Hematopoietic multipotent progenitor cell (in vitro differentiated cells): ENCODE measurements at regions not wholly inside any gene's neighbourhood (a gene's known extent, or its start where the extent isn't known, plus 50 kb on each side); places are given as distances from the start of the nearest gene placed in this dataset.

Experiments
- DNase-seq, 3 donors: peaks; one replicate each; pipeline ENCODE4 v3.0.0-alpha.2; 2011 to 2015; ENCODE audit warnings: low read depth in 2 of 3, low spot score in 2 of 3

- no peak for DNase-seq
Measured at GRCh38 chr6:41449399-41450245, 96.6 kb upstream of the FOXP4 start.

DNA sequence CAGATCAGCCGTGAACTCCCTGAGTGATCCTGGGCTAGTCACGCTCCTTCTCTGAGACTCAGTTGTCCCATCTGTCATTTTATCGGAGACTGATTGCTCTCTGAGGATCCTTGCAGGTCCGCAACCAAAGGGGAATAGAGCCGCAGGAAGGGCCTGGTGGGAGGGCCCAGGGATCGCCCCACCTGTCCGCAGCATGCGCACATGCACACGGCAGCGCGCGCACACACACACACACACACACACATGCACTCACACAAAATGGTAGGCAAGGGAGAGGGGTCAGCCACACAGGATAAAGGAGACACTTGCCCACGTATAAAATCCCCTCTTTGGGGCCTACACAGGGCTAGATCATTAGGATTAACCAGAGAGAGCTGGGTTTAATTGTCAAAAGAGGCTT is 95.6 kb upstream of the FOXP4 start:
- DNase-seq: no peak

- no peak for DNase-seq
Measured at GRCh38 chr6:41451039-41451438, 95.1 kb upstream of the FOXP4 start.

GRCh38 chr6:41451515-41452163 is 94.5 kb upstream of the FOXP4 start:
- DNase-seq: no peak

- no peak for DNase-seq
Measured at GRCh38 chr6:41452763-41453162, 93.4 kb upstream of the FOXP4 start.

GRCh38 chr6:41453244-41453643 is 92.9 kb upstream of the FOXP4 start:
- no peak for DNase-seq

DNA sequence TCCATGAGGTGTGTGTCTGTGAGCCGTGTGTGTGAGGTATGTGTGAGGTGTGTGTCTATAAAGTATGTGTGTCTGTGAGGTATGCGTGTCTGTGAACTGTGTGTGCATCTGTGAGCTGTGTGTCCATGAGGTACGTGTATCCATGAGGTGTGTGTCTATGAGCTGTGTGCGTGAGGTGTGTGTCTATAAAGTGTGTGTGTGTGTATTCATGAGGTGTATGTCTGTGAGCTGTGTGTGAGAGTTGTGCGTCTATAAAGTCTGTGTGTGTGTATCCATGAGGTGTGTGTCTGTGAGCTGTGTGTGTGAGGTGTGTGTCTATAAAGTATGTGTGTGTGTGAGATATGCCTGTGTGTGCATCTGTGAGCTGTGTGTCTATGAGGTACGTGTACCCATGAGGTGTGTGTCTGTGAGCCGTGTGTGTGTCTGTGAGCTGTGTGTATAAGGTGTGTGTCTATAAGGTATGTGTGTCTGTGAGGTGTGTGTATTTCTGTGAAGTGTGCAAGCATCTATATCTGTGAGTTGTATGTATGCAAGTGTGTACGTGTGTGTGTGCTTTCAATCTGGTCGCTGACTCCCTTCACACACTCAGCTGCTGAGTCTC is 91.9 kb upstream of the FOXP4 start:
- DNase-seq: no peak

DNA sequence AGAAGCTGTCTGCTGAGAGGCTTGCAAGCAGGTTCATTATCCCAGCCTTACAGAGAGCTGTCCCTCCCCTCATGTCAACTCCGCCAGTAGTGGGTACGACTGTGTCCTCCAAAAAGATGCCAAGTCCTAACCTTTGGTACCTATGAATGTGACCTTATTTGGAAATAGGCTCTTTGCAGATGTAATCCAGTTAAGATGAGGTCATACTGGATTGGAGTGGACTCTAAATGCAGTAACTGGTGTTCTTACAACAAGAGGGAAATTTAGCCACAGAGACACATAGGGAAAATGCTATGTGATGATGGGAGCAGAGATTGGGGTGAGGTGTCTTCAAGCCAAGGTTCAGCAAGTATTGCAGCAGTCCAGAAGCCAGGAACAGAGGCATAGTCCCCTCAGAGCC is 90.8 kb upstream of the FOXP4 start:
- DNase-seq: no peak

DNA sequence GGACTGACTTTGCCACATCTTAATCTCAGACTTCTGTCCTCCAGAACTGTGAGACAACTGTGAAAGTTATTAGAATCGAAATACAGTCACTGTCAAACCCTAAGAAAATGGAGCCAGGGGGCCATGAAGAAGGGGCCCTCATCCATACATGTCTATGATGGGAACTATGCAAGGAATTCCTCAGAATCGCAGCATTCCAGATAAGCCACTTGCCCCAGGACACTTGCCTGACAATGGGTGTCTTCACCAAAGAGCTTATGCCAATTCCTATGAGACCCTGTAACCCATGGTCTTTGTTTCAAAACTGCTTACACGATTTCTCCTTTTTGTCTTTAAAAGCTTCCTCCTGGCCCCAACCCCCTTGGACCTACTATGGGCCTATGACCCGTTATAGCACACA is 90.4 kb upstream of the FOXP4 start:
- no peak for DNase-seq

DNA sequence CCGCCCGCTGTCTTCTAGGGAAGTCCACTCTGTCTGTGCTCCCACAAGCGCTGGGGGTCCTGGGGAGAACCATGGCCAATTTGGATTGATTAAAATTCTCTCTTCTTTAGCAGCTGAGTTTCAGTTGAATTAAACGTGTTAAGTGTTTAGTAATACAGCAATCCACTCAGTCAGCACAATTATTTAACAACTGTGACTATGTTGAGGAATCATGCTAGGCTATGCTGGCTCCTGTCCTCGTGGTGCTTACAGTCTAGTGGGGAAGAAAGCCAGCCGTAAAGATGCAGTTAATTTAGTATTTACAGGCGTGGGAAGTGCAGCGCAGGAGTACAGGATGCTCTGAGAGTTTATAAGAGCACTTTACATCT is 88.9 kb upstream of the FOXP4 start:
- no peak for DNase-seq

DNA sequence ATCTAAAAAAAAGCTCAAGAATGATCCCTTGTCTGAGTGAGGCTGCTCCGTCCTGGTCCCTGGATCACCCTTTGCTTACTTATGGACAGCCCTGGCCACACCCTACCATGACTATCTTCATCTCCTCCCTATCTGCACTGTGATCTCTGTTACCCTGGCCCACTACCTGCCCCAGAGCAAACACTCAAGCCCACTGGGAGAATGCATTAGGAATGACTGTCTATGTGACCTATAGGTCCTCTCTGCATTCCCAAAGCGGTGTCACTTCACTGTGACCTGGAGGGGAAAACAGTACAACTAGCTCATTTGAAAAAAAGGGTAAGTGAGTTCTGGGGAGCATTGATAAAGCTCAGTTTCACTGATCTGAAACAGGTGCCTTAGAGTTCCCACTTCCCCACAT is 86.4 kb upstream of the FOXP4 start:
- no peak for DNase-seq

DNA sequence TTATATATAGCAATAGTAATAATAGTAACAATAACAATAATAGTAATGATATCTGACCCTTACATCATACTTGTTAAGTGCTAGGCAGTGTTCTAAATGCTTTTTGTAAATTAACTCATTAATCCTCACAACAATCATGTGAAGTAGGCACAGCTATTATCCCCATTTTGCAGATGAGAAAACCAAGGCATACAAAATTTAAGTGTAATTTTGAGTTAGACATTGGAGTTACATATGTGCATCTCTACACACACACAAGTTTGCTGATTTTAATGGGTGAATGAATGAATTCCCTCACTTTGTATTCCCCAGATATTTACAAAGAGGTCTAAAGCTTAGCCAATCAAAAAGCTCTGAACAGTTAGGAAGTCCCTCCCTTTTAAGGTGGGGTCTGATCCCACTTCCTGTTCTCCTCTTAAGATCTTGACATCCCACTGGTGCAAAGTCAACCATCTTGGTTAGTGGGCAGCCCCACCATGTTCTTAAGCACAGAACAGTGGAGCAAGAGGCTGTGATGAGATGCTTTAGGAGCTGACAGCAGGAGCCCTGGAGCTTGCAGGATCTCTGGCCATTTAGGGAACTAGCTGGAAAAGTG is 85.3 kb upstream of the FOXP4 start:
- DNase-seq: no peak

DNA sequence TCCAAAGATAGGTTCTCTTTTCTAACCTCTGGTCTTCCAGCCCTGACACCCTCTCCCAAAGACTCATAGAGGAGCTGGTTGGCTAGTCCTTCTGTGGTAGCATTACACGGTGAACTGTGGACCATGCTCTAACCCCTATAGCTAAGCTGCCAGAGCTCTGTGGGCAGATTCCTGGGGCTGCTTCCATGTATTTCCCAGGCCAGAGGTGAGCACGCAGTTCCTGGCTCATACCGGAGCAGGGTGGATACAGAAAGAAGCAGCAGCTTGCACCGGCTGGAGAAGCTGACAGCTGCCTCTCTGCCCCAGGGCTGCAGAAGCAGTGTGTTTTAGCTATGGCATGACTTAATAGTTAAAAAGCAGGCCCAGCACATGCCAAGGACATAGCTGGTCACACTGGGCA is 84.1 kb upstream of the FOXP4 start:
- DNase-seq: no peak

DNA sequence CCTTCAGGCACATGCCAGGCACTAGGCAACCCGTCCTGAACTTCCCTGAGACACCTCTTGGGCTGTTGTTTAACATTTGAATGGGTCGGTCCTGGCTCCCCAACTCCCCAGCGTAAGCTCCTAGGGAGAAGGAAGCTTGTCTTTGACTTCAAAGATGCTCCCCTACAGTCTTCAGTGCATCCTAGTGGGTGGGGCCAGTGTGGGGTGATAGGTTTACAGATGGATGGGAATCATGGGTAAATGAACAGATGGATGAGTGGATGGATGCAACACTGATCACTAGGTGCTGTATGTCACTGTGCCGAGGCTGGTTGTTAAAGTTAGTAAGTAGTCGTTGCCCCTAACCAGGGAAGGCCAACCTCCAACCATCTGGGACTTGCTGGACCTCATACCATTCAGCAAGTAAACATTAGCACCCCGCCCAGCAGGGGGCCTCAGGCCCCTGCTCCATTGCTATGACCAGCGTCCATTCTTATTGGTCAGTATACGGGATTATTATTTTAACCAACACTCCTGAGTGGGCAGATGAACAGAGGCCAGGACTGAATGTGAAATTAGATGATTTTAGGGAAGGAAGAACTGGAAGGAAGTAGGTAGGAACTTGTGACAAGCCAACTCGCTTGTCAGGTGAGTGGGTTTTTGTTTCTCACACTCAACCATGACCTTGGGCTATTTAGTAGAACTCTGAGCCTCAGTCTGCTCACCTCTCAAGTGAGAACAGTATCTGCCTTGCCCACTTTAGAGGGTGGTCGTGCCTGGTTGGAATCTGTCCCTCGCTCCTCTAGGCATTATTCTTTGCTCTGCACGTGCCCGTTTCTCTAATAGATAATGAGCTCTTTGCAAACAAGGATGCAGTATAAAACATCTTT is 82.9 kb upstream of the FOXP4 start:
- peak in 1 of 3 donors; percentile 36 for DNase-seq

GRCh38 chr6:41464019-41464418 is 82.2 kb upstream of the FOXP4 start:
- DNase-seq: no peak

- no peak for DNase-seq
Measured at GRCh38 chr6:41464481-41464880, 81.7 kb upstream of the FOXP4 start.

- DNase-seq: no peak
Measured at GRCh38 chr6:41466437-41466990, 79.7 kb upstream of the FOXP4 start.

- DNase-seq: no peak
Measured at GRCh38 chr6:41467061-41467460, 79.1 kb upstream of the FOXP4 start.

DNA sequence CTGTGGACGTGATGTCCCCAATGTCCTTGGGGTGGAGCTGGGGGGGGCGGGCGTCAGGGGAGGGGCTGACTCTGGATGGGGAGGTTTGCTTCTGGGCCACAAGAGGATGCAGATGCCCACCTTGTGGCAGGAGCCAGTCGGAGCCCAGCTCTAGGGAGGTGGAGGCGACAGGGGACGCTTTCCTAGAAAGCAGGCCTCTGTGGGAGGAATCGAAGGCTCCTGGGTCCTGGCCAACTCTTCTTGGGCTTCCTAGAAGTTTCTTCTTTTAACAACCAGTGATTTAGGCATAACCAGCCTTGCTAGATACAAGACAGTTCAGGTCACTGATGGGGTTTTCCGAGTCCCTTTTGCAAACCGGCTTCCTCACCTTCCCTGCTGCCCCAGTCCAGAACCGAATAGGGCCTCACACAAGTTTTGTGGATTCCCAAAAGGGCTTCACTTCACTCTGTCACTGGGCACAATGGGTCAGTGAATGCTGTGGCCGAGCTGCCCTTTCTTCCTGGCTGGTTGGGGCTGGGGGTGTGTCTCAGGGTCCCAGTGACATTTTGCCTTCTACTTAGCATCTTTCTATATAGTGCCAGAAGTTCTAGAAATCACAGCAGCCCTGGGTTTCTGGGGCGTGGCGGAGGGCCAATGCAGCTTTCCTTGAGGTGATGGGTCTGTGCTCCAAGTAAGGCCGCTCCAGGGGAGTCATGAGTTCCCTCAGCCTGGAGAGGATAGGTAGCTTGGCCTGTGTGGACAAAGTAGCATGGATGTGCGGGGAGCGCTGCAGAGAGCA is 78.4 kb upstream of the FOXP4 start:
- no peak for DNase-seq
